ENCODE measurements at regions not wholly inside any gene's neighbourhood (a gene's known extent, or its start where the extent isn't known, plus 50 kb on each side); places are given as distances from the start of the nearest gene placed in this dataset.

DNA sequence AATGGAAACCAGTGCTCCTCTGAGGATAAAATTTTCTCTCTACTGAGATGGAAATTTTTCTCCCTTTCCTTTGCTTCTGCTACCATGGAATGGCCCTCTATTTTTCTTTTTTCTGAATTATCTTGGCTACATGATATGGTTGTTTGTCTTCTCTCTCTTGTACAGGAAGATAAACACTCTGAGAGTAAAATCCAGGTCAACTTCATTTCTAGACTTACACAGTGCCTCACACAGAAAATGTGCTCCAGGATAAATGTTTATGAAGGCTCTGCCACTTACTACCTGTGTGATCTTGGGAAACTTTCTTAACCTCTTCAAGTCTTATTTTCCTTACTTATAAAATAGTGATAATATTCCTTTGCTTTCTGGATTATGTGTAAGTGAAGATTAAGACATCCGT is 153.9 kb downstream of the PRELID2 start:
- Mint-ChIP-seq H3K4me1 (ENCODE audit: low read depth, unreplicated experiment) (peaks cover 8% of the 10 kb centered on the region), H3K4me3 (ENCODE audit: unreplicated experiment) (no peak overlapping the region), H3K27ac (ENCODE audit: unreplicated experiment) (no peak overlapping the region), H3K36me3 (ENCODE audit: low read depth, unreplicated experiment) (no peaks in the 10 kb centered on the region), H3K9me3 (ENCODE audit: unreplicated experiment) (no peaks in the 10 kb centered on the region), H3K27me3 (ENCODE audit: low read depth, unreplicated experiment) (no peaks in the 10 kb centered on the region)
- no peaks in the 10 kb centered on the region for H3K9me3 ChIP-seq (ENCODE audit: insufficient read depth, low read depth, low read length)
- H3K9ac ChIP-seq (ENCODE audit: low read length): no peak overlapping the region
- FAIRE-seq (no peak), DNase-seq (ENCODE audit: low read depth) (no peak)
- no peak overlapping the region for H2AFZ ChIP-seq (ENCODE audit: low read depth, low read length)
- no peaks in the 10 kb centered on the region for H4K20me1 ChIP-seq (ENCODE audit: insufficient read depth, low read length)
- no peaks in the 10 kb centered on the region for H3K79me2 ChIP-seq (ENCODE audit: insufficient read depth, low read length)
- H3K27ac ChIP-seq (ENCODE audit: low read depth, low read length): no peak overlapping the region
- H3K4me1 ChIP-seq (ENCODE audit: insufficient read depth, low read length): no peaks in the 10 kb centered on the region
- H3K36me3 ChIP-seq (ENCODE audit: insufficient read depth, low read length): no peaks in the 10 kb centered on the region
- no peak overlapping the region for H3K4me3 ChIP-seq (ENCODE audit: insufficient read depth, low read depth, low read length)
- TF ChIP-seq CTCF (IDR thresholded peaks at IDR 0.05; ENCODE audit: insufficient read depth, low read depth, low read length) (no peak), EZH2 (IDR thresholded peaks at IDR 0.05; ENCODE audit: insufficient read depth, low read length) (no peak)
- no peak overlapping the region for H3K4me2 ChIP-seq (ENCODE audit: low read length)
- H3K27me3 ChIP-seq (ENCODE audit: insufficient read depth, low read length): no peaks in the 10 kb centered on the region

DNA sequence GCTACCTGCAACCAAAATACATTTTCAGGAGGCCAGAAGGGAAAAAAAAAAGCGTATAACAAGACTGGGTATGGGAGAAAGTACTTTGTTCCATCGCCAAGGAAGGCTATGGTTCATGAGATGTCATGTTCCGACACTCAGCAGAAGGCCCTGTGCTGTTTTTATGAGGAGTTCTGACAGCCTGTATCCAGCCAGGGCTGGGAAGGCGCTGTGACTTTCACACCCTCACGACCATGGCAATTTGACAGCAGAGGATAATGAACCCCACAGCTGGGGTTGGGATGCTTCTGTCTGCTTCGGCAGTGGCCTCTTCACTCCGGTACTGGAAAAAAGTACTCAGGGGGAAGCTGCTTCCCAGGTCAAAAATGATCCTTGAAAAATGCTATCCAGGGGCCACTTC is 154.4 kb downstream of the PRELID2 start:
- H3K79me2 ChIP-seq (ENCODE audit: insufficient read depth, low read length): no peaks in the 10 kb centered on the region
- H3K9ac ChIP-seq (ENCODE audit: low read length): no peak overlapping the region
- peaks cover 8% of the 10 kb centered on the region for H3K4me1 Mint-ChIP-seq (ENCODE audit: low read depth, unreplicated experiment)
- H3K36me3 ChIP-seq (ENCODE audit: insufficient read depth, low read length): no peaks in the 10 kb centered on the region
- no peak overlapping the region for H3K27ac ChIP-seq (ENCODE audit: low read depth, low read length)
- H3K27ac Mint-ChIP-seq (ENCODE audit: unreplicated experiment): no peak overlapping the region
- DNase-seq (ENCODE audit: low read depth) (no peak), FAIRE-seq (no peak)
- H3K9me3 Mint-ChIP-seq (ENCODE audit: unreplicated experiment): no peaks in the 10 kb centered on the region
- no peak overlapping the region for H3K4me3 Mint-ChIP-seq (ENCODE audit: unreplicated experiment)
- H4K20me1 ChIP-seq (ENCODE audit: insufficient read depth, low read length): no peaks in the 10 kb centered on the region
- H3K9me3 ChIP-seq (ENCODE audit: insufficient read depth, low read depth, low read length): no peaks in the 10 kb centered on the region
- no peak overlapping the region for H3K4me3 ChIP-seq (ENCODE audit: insufficient read depth, low read depth, low read length)
- no peaks in the 10 kb centered on the region for H3K27me3 ChIP-seq (ENCODE audit: insufficient read depth, low read length)
- H2AFZ ChIP-seq (ENCODE audit: low read depth, low read length): no peak overlapping the region
- H3K36me3 Mint-ChIP-seq (ENCODE audit: low read depth, unreplicated experiment): no peaks in the 10 kb centered on the region
- no peaks in the 10 kb centered on the region for H3K27me3 Mint-ChIP-seq (ENCODE audit: low read depth, unreplicated experiment)
- H3K4me1 ChIP-seq (ENCODE audit: insufficient read depth, low read length): no peaks in the 10 kb centered on the region
- TF ChIP-seq CTCF (IDR thresholded peaks at IDR 0.05; ENCODE audit: insufficient read depth, low read depth, low read length) (no peak), EZH2 (IDR thresholded peaks at IDR 0.05; ENCODE audit: insufficient read depth, low read length) (no peak)
- H3K4me2 ChIP-seq (ENCODE audit: low read length): no peak overlapping the region

- H3K9ac ChIP-seq (ENCODE audit: low read length): no peak overlapping the region
- Mint-ChIP-seq H3K27ac (ENCODE audit: unreplicated experiment) (no peak overlapping the region), H3K27me3 (ENCODE audit: low read depth, unreplicated experiment) (no peaks in the 10 kb centered on the region), H3K4me3 (ENCODE audit: unreplicated experiment) (no peak overlapping the region), H3K36me3 (ENCODE audit: low read depth, unreplicated experiment) (no peaks in the 10 kb centered on the region), H3K9me3 (ENCODE audit: unreplicated experiment) (no peaks in the 10 kb centered on the region), H3K4me1 (ENCODE audit: low read depth, unreplicated experiment) (peaks cover 8% of the 10 kb centered on the region)
- DNase-seq (ENCODE audit: low read depth) (no peak), FAIRE-seq (no peak)
- H3K4me2 ChIP-seq (ENCODE audit: low read length): no peak overlapping the region
- H3K4me3 ChIP-seq (ENCODE audit: insufficient read depth, low read depth, low read length): no peak overlapping the region
- no peaks in the 10 kb centered on the region for H3K27me3 ChIP-seq (ENCODE audit: insufficient read depth, low read length)
- no peaks in the 10 kb centered on the region for H3K9me3 ChIP-seq (ENCODE audit: insufficient read depth, low read depth, low read length)
- no peaks in the 10 kb centered on the region for H4K20me1 ChIP-seq (ENCODE audit: insufficient read depth, low read length)
- no peak overlapping the region for H3K27ac ChIP-seq (ENCODE audit: low read depth, low read length)
- H2AFZ ChIP-seq (ENCODE audit: low read depth, low read length): no peak overlapping the region
- no peak for TF ChIP-seq EZH2 (IDR thresholded peaks at IDR 0.05; ENCODE audit: insufficient read depth, low read length)
- TF ChIP-seq CTCF (IDR thresholded peaks at IDR 0.05; ENCODE audit: insufficient read depth, low read depth, low read length): no peak
- no peaks in the 10 kb centered on the region for H3K4me1 ChIP-seq (ENCODE audit: insufficient read depth, low read length)
- H3K79me2 ChIP-seq (ENCODE audit: insufficient read depth, low read length): no peaks in the 10 kb centered on the region
- no peaks in the 10 kb centered on the region for H3K36me3 ChIP-seq (ENCODE audit: insufficient read depth, low read length)
These were observed 155.0 kb downstream of the PRELID2 start for GRCh38 chr5:145680169-145680568.

All from astrocyte (in vitro differentiated cells and primary cell).